ENCODE measurements at regions not wholly inside any gene's neighbourhood (a gene's known extent, or its start where the extent isn't known, plus 50 kb on each side); places are given as distances from the start of the nearest gene placed in this dataset.

- ChIA-PET CTCF (ENCODE audit: partially characterized antibody) (interaction anchor here (1.3 to 2.3 kb wide), 2 partner anchors 17 to 64 kb away, joined by 4 to 6 read pairs; no protein-coding TSS in a partner anchor), POLR2A (ENCODE audit: partially characterized antibody) (interaction anchor here (1.4 kb wide), 1 partner anchor 45 kb away, joined by 3 read pairs; no protein-coding TSS in a partner anchor)
- Histone ChIP-seq H3K14ac (ENCODE audit: insufficient read length) (no peak overlapping the region), H3K9me3 (ENCODE audit: insufficient read depth in 2 of 2, low read depth in 1 of 2, low read length in 1 of 2) (no peaks in the 10 kb centered on the region), H3K27ac (ENCODE audit: low read depth, low read length) (no peak overlapping the region), H3K4me2 (ENCODE audit: insufficient read depth in 1 of 2, low read depth in 2 of 2, low read length in 2 of 2) (no peak overlapping the region), H3K23ac (ENCODE audit: insufficient read length) (no peak overlapping the region), H4K91ac (replicated peaks; ENCODE audit: insufficient read length, low read length) (no peak overlapping the region), H2AFZ (ENCODE audit: low read length) (no peak overlapping the region), H2AK5ac (ENCODE audit: low read depth, low read length) (no peak overlapping the region), H3K4ac (replicated peaks; ENCODE audit: insufficient read length, low read depth, low read length) (no peak overlapping the region), H3K36me3 (ENCODE audit: control insufficient read depth in 2 of 4, insufficient read depth in 4 of 4, low read length in 3 of 4) (no peaks in the 10 kb centered on the region), H4K8ac (ENCODE audit: extremely low read depth, insufficient read depth, low read length) (no peak overlapping the region), H2BK20ac (ENCODE audit: low read length) (no peak overlapping the region), H3K9ac (replicated peaks in 1 of 4; ENCODE audit: extremely low read depth in 1 of 4, low read depth in 3 of 4, low read length in 3 of 4) (no peak overlapping the region), H3K18ac (ENCODE audit: extremely low read depth, low read length) (no peak overlapping the region), H3K4me1 (replicated peaks in 1 of 4; ENCODE audit: control insufficient read depth in 3 of 4, insufficient read depth in 4 of 4, low read length in 3 of 4) (peaks cover 0 to 12% (median 8%) of the 10 kb centered on the region in 4 experiments; a peak in 6 of 7 replicates), H4K20me1 (replicated peaks in 1 of 2; ENCODE audit: control insufficient read depth in 1 of 2, insufficient read depth in 2 of 2, low read length in 2 of 2) (no peaks in the 10 kb centered on the region), H4K5ac (ENCODE audit: insufficient read length, low read depth, low read length) (no peak overlapping the region), H3K79me2 (ENCODE audit: control insufficient read depth in 1 of 2, insufficient read depth in 2 of 2, low read length in 2 of 2) (no peaks in the 10 kb centered on the region), H2BK120ac (replicated peaks; ENCODE audit: low read depth, low read length) (no peak overlapping the region), H3K4me3 (ENCODE audit: extremely low read depth in 1 of 4, insufficient read depth in 2 of 4, low read depth in 3 of 4, low read length in 4 of 4) (no peak overlapping the region), H3K23me2 (ENCODE audit: low read depth, low read length) (no peaks in the 10 kb centered on the region; the same call in 1 of the 2 replicates), H3K27me3 (replicated peaks in 1 of 4; ENCODE audit: control insufficient read depth in 3 of 4, extremely low read depth in 1 of 4, insufficient read depth in 3 of 4, low read length in 3 of 4) (no peaks in the 10 kb centered on the region), H3K79me1 (ENCODE audit: low read depth, low read length) (no peaks in the 10 kb centered on the region), H2BK15ac (ENCODE audit: low read length) (no peak overlapping the region), H2BK5ac (ENCODE audit: low read depth, low read length) (no peak overlapping the region), H3K56ac (replicated peaks; ENCODE audit: insufficient read length, low read depth, low read length) (no peak overlapping the region), H2BK12ac (ENCODE audit: low read depth, low read length) (no peak overlapping the region)
- DNase-seq (ENCODE audit: low read depth in 1 of 2, low spot score in 2 of 2) (no peak), FAIRE-seq (no peak)
- 91% methylated on average over 4 of the region's 4 CpGs; no CpG with 5 or more reads in 1 of the 2 experiments for WGBS, 2 experiments (ENCODE audit: extremely low coverage in 1 of 2, insufficient coverage in 1 of 2, insufficient read length in 1 of 2, insufficient replicate concordance in 2 of 2, low coverage in 1 of 2, low lambda C conversion rate in 2 of 2, missing lambda C conversion rate in 1 of 2)
- TF ChIP-seq POLR2A (IDR thresholded peaks at IDR 0.05; ENCODE audit: control extremely low read depth in 1 of 2, low read depth in 2 of 2, low read length in 2 of 2): no peak
- no peak for TF ChIP-seq GABPA (IDR thresholded peaks at IDR 0.05; ENCODE audit: borderline replicate concordance, insufficient read depth, low read length)
- no peak for TF ChIP-seq SUZ12 (IDR thresholded peaks at IDR 0.05; ENCODE audit: low read length)
- no peak for TF ChIP-seq ATF2 (IDR thresholded peaks at IDR 0.05; ENCODE audit: low read length)
- no peak for TF ChIP-seq SIRT6 (IDR thresholded peaks at IDR 0.05; ENCODE audit: low read length)
- TF ChIP-seq BCL11A (IDR thresholded peaks at IDR 0.05; ENCODE audit: low read depth in 2 of 2, low read length in 2 of 2): no peak
- no peak for TF ChIP-seq BACH1 (IDR thresholded peaks at IDR 0.05; ENCODE audit: low read length)
- no peak for TF ChIP-seq TEAD4 (IDR thresholded peaks at IDR 0.05; ENCODE audit: low read depth, low read length)
- no peak for TF ChIP-seq EZH2 (IDR thresholded peaks at IDR 0.05; ENCODE audit: low read depth, low read length, severe bottlenecking)
- TF ChIP-seq SAP30 (IDR thresholded peaks at IDR 0.05; ENCODE audit: insufficient read depth, insufficient replicate concordance, low read length): no peak
- TF ChIP-seq, protein P1, sequence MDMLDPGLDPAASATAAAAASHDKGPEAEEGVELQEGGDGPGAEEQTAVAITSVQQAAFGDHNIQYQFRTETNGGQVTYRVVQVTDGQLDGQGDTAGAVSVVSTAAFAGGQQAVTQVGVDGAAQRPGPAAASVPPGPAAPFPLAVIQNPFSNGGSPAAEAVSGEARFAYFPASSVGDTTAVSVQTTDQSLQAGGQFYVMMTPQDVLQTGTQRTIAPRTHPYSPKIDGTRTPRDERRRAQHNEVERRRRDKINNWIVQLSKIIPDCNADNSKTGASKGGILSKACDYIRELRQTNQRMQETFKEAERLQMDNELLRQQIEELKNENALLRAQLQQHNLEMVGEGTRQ (IDR thresholded peaks at IDR 0.05; ENCODE audit: low read length): no peak
Measured at GRCh38 chr2:74779587-74780135, 54.3 kb upstream of the HK2 start.

Measured in H1 (cell line).